BLaER1 (cell line): ENCODE measurements at regions not wholly inside any gene's neighbourhood (a gene's known extent, or its start where the extent isn't known, plus 50 kb on each side); places are given as distances from the start of the nearest gene placed in this dataset.

Experiments used
- H3K27ac ChIP-seq: shearing (Covaris generic); formaldehyde crosslinking; 2 replicates; pipeline ENCODE4 v1.8.1; 2022
- H3K27me3 ChIP-seq: shearing (Covaris generic); formaldehyde crosslinking; 2 replicates; pipeline ENCODE4 v1.8.1; 2022
- H3K36me3 ChIP-seq: shearing (Covaris generic); formaldehyde crosslinking; 2 replicates; pipeline ENCODE4 v1.8.1; 2022
- H3K4me1 ChIP-seq: shearing (Covaris generic); formaldehyde crosslinking; 2 replicates; pipeline ENCODE4 v1.8.1; 2022
- H3K4me2 ChIP-seq: shearing (Covaris generic); formaldehyde crosslinking; 2 replicates; pipeline ENCODE4 v1.8.1; 2022
- H3K4me3 ChIP-seq: shearing (Covaris generic); formaldehyde crosslinking; 2 replicates; pipeline ENCODE4 v1.8.1; 2022
- H3K9ac ChIP-seq: shearing (Covaris generic); formaldehyde crosslinking; 2 replicates; pipeline ENCODE4 v1.8.1; 2022
- H3K9me3 ChIP-seq: shearing (Covaris generic); formaldehyde crosslinking; 2 replicates; pipeline ENCODE4 v1.8.1; 2022
- H4K20me1 ChIP-seq: shearing (Covaris generic); formaldehyde crosslinking; 2 replicates; pipeline ENCODE4 v1.8.1; 2022
- Cebpa-rat ChIP-seq: shearing (Covaris generic); IDR thresholded peaks from 2 replicates; pipeline ENCODE4 v1.8.1; 2022

DNA sequence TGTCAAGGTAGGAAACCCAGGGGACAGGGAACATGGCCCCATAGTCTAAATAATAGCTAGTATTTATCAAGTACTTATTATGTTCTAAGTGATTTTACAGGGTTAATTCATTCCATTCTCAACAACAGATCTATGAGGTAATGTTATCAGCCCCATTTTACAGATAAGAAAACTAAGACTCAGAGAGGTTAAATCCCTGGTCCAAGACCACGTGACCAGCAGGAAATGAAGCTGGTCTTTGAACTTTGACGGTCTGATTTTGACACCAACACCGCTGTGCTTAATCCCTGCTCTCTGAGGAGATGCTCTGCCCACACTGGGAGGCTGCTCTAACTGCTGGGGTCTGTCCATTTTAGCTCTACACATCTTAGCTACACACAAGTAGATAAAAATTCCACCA lies 253.5 kb downstream of the SPTSSA start:
- no peaks in the 10 kb centered on the region for H3K36me3 ChIP-seq
- H3K4me1 ChIP-seq: no peaks in the 10 kb centered on the region
- H3K4me2 ChIP-seq: no peak overlapping the region
- no peak overlapping the region for H3K9ac ChIP-seq
- no peaks in the 10 kb centered on the region for H3K9me3 ChIP-seq
- no peak overlapping the region for H3K27ac ChIP-seq
- H3K27me3 ChIP-seq: no peaks in the 10 kb centered on the region
- no peaks in the 10 kb centered on the region for H4K20me1 ChIP-seq
- no peak for TF ChIP-seq Cebpa-rat
- no peak overlapping the region for H3K4me3 ChIP-seq

- H3K27me3 ChIP-seq: no peaks in the 10 kb centered on the region
- 0 out of 2 replicates have a peak, but pooled peaks cover 6% of the 10 kb centered on the region for H3K4me1 ChIP-seq
- no peaks in the 10 kb centered on the region for H3K36me3 ChIP-seq
- TF ChIP-seq Cebpa-rat: no peak
- H3K9me3 ChIP-seq: no peaks in the 10 kb centered on the region
- no peaks in the 10 kb centered on the region for H4K20me1 ChIP-seq
- no peak overlapping the region for H3K27ac ChIP-seq
- H3K9ac ChIP-seq: no peak overlapping the region
- H3K4me3 ChIP-seq: no peak overlapping the region
- H3K4me2 ChIP-seq: no peak overlapping the region
Observed at GRCh38 chr14:34205799-34206198, 254.9 kb upstream of the EGLN3 start.

- Histone ChIP-seq H3K4me1 (0 out of 2 replicates have a peak, but pooled peaks cover 6% of the 10 kb centered on the region), H3K9me3 (no peaks in the 10 kb centered on the region), H3K9ac (no peak overlapping the region), H3K4me3 (no peak overlapping the region), H4K20me1 (no peaks in the 10 kb centered on the region), H3K27me3 (no peaks in the 10 kb centered on the region), H3K27ac (no peak overlapping the region), H3K4me2 (no peak overlapping the region), H3K36me3 (no peaks in the 10 kb centered on the region)
- TF ChIP-seq Cebpa-rat: no peak
Observed at GRCh38 chr14:34204774-34205173, 253.9 kb upstream of the EGLN3 start.

- no peaks in the 10 kb centered on the region for H3K9me3 ChIP-seq
- no peaks in the 10 kb centered on the region for H3K36me3 ChIP-seq
- H3K9ac ChIP-seq: no peak overlapping the region
- no peak overlapping the region; the same call in 1 of the 2 replicates for H3K4me2 ChIP-seq
- no peak overlapping the region for H3K27ac ChIP-seq
- H4K20me1 ChIP-seq: no peaks in the 10 kb centered on the region
- no peak overlapping the region for H3K4me3 ChIP-seq
- H3K27me3 ChIP-seq: no peaks in the 10 kb centered on the region
- TF ChIP-seq Cebpa-rat: no peak
- H3K4me1 ChIP-seq: 0 out of 2 replicates have a peak, but pooled peaks cover 6% of the 10 kb centered on the region
Observed at GRCh38 chr14:34203251-34203722, 252.4 kb upstream of the EGLN3 start.

GRCh38 chr14:34201909-34202637 lies 251.2 kb upstream of the EGLN3 start:
- Histone ChIP-seq H3K27me3 (no peaks in the 10 kb centered on the region), H3K9ac (no peak overlapping the region), H3K36me3 (no peaks in the 10 kb centered on the region), H3K9me3 (no peaks in the 10 kb centered on the region), H4K20me1 (no peaks in the 10 kb centered on the region), H3K4me1 (0 out of 2 replicates have a peak, but pooled peaks cover 6% of the 10 kb centered on the region), H3K4me2 (no peak overlapping the region), H3K27ac (no peak overlapping the region), H3K4me3 (no peak overlapping the region)
- no peak for TF ChIP-seq Cebpa-rat

DNA sequence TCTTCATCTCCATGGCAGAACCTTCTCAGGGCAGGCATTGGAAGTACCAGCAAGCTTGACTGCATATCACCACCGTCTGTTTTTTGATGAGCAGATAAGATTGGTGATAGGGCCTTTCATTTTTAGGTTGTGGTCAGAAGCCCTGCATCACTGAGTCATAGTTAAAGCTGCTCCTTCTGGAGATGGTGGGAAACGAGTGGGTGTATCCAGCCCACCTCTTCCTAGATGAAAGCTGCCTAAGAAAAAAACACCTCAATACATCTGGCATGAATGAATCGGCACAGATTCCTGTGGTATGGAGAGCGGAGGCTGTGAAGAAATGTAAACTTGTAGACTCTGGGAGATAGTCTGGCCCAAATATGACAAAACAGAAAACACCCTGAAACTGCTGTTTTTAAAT lies 248.7 kb upstream of the EGLN3 start:
- H3K27ac ChIP-seq: no peak overlapping the region
- H4K20me1 ChIP-seq: no peaks in the 10 kb centered on the region
- no peaks in the 10 kb centered on the region for H3K27me3 ChIP-seq
- no peak for TF ChIP-seq Cebpa-rat
- H3K4me3 ChIP-seq: no peak overlapping the region
- no peaks in the 10 kb centered on the region for H3K9me3 ChIP-seq
- H3K9ac ChIP-seq: no peak overlapping the region
- H3K4me2 ChIP-seq: no peak overlapping the region
- H3K36me3 ChIP-seq: no peaks in the 10 kb centered on the region
- H3K4me1 ChIP-seq: 0 out of 2 replicates have a peak, but pooled peaks cover 6% of the 10 kb centered on the region

DNA sequence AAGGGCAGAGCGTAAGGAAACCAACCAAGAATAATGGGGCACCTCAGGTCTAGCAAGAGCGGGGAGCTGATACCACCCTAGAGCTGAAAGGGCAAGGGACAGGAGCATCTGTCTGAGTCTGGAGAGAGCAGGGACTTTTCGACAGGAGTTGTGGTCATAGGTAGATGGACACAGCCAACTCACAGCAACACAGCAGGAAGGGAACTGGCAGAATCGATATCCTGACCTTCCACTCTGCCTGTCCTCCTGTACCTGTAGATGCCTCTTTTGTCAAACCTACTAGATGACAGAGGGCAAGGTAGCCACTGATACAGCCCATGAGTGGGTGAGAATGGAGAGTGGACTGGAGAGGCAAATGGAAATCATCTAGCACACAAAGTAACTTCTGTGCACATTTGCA lies 247.2 kb upstream of the EGLN3 start:
- no peak overlapping the region for H3K27ac ChIP-seq
- H3K9ac ChIP-seq: no peak overlapping the region
- no peak overlapping the region for H3K4me2 ChIP-seq
- H3K27me3 ChIP-seq: no peaks in the 10 kb centered on the region
- H3K4me1 ChIP-seq: 0 out of 2 replicates have a peak, but pooled peaks cover 3% of the 10 kb centered on the region
- no peak overlapping the region for H3K4me3 ChIP-seq
- no peaks in the 10 kb centered on the region for H3K36me3 ChIP-seq
- no peaks in the 10 kb centered on the region for H3K9me3 ChIP-seq
- no peaks in the 10 kb centered on the region for H4K20me1 ChIP-seq
- no peak for TF ChIP-seq Cebpa-rat

- Histone ChIP-seq H4K20me1 (no peaks in the 10 kb centered on the region), H3K9ac (no peak overlapping the region), H3K9me3 (no peaks in the 10 kb centered on the region), H3K4me2 (no peak overlapping the region), H3K27ac (no peak overlapping the region), H3K36me3 (no peaks in the 10 kb centered on the region), H3K4me1 (no peaks in the 10 kb centered on the region), H3K4me3 (no peak overlapping the region), H3K27me3 (no peaks in the 10 kb centered on the region)
- TF ChIP-seq Cebpa-rat: no peak
Observed at GRCh38 chr14:34195964-34196363, 245.1 kb upstream of the EGLN3 start.

DNA sequence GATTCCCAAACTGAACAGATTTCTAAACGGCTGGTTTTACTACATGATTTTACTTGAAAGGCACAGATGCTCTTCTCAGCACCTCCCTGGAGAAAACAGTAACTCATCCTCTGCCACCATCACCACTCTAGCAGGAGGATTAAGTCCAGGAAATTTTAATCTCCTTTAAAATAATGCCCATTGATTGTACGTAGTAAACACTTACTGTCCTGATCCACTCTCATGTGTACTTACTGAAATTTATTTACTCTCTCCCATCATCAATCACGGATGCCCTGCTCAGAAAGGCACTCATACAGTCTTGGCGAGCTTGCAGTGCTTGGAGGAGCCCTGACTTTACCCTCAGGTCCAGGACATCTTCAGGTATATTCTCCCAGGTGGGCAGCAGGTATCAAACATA lies 239.8 kb upstream of the EGLN3 start:
- no peak overlapping the region for H3K4me3 ChIP-seq

DNA sequence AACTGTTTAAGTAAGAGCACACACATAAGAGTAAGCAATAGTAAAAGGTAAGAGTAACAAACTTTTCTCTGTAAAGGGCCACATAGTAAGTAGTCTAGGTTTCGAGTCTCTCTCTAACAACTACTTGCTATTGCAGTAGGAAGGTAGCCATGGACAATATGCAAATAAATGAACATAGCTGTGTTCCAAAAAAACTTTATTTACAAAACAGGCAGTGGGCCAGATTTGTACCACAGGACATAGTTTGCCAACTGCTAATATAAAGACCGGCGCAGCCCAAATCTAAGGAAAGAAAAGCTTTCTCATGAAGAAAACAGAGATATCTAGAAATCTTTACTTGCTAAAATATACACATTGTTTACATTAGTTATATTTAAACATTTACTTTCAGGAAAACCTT lies 239.0 kb upstream of the EGLN3 start:
- H3K4me3 ChIP-seq: no peak overlapping the region
- no peak for TF ChIP-seq Cebpa-rat
- H3K9me3 ChIP-seq: no peaks in the 10 kb centered on the region
- no peaks in the 10 kb centered on the region for H3K27me3 ChIP-seq
- no peak overlapping the region for H3K27ac ChIP-seq
- no peaks in the 10 kb centered on the region for H3K4me1 ChIP-seq
- no peak overlapping the region for H3K9ac ChIP-seq
- no peak overlapping the region for H3K4me2 ChIP-seq
- H3K36me3 ChIP-seq: no peaks in the 10 kb centered on the region
- no peaks in the 10 kb centered on the region for H4K20me1 ChIP-seq

More for the DNA sequence above, 239.8 kb upstream of the EGLN3 start:
- Histone ChIP-seq H3K4me1 (no peaks in the 10 kb centered on the region), H3K36me3 (no peaks in the 10 kb centered on the region), H4K20me1 (no peaks in the 10 kb centered on the region), H3K9ac (no peak overlapping the region), H3K9me3 (no peaks in the 10 kb centered on the region), H3K27me3 (no peaks in the 10 kb centered on the region), H3K4me2 (no peak overlapping the region), H3K27ac (no peak overlapping the region)
- no peak for TF ChIP-seq Cebpa-rat
